ENCODE measurements at regions not wholly inside any gene's neighbourhood (a gene's known extent, or its start where the extent isn't known, plus 50 kb on each side); places are given as distances from the start of the nearest gene placed in this dataset.

DNA sequence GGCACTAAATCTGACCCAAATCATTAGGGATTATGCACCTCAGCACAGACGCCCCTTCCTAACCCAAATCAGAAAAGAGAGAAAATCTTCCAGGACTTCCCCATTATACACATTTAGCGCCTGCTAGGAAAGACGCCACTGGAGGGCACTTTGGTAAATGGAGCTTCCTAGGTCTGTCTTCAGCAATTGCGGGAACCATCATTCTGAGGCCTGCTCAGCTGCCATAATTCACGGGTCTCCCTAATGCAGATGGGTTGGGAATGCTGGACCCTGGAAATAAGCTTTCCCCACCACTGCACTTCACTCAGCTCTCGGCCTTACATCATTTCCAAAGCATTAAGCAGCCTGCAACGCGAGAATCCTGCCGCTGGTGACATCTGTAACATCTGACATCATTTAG is 86.2 kb upstream of the OPCML start:
- BruUV-seq (replicated peaks): no TSS peak
- WGBS (ENCODE audit: low lambda C conversion rate): 3% methylated on average over 9 of the region's 9 CpGs
- Histone ChIP-seq H4K20me1 (ENCODE audit: insufficient read depth, low read length) (no peaks in the 10 kb centered on the region), H3K9ac (ENCODE audit: insufficient read depth, low read depth, low read length) (no peak overlapping the region), H3K4me1 (ENCODE audit: insufficient read depth, low read length) (no peaks in the 10 kb centered on the region), H3K4me3 (replicated peaks in 1 of 3; ENCODE audit: insufficient read depth in 1 of 3, low read depth in 2 of 3, low read length in 3 of 3) (no peak overlapping the region), H3K36me3 (replicated peaks in 1 of 2; ENCODE audit: control insufficient read depth in 1 of 2, insufficient read depth in 2 of 2, low read length in 2 of 2) (no peaks in the 10 kb centered on the region), H3K9me3 (ENCODE audit: low read length) (no peaks in the 10 kb centered on the region), H3K4me2 (ENCODE audit: low read depth, low read length) (no peak overlapping the region), H3K27me3 (ENCODE audit: control insufficient read depth in 1 of 2, insufficient read depth in 2 of 2, low read length in 2 of 2) (0 out of 5 replicates have a peak, but pooled peaks cover 0 to 1% of the 10 kb centered on the region in 2 experiments), H2AFZ (ENCODE audit: low read length) (no peak overlapping the region), H3K27ac (ENCODE audit: extremely low read length, insufficient read depth, low read length) (no peak overlapping the region), H3K79me2 (ENCODE audit: insufficient read depth, low read length) (no peaks in the 10 kb centered on the region)
- TF ChIP-seq FOSL1 (CRISPR knock-in tag; IDR thresholded peaks at IDR 0.05; ENCODE audit: borderline replicate concordance) (no peak), ZNF777 (CRISPR knock-in tag; IDR thresholded peaks at IDR 0.05) (no peak), KDM5B (CRISPR knock-in tag; IDR thresholded peaks at IDR 0.05; ENCODE audit: borderline replicate concordance) (no peak), ZNF335 (CRISPR knock-in tag; IDR thresholded peaks at IDR 0.05) (no peak), ZNF878 (CRISPR knock-in tag; IDR thresholded peaks at IDR 0.05) (no peak), SMAD3 (CRISPR knock-in tag; IDR thresholded peaks at IDR 0.05) (no peak), ZNF816 (CRISPR knock-in tag; IDR thresholded peaks at IDR 0.05; ENCODE audit: borderline replicate concordance) (no peak), RBFOX2 (IDR thresholded peaks at IDR 0.05; ENCODE audit: low read depth, low read length) (no peak), ZNF441 (CRISPR knock-in tag; IDR thresholded peaks at IDR 0.05; ENCODE audit: borderline replicate concordance) (no peak), ZNF253 (CRISPR knock-in tag; IDR thresholded peaks at IDR 0.05; ENCODE audit: borderline replicate concordance) (no peak), ZBTB3 (CRISPR knock-in tag; IDR thresholded peaks at IDR 0.05; ENCODE audit: borderline replicate concordance, low read depth) (no peak), RBM39 (IDR thresholded peaks at IDR 0.05; ENCODE audit: low read depth, low read length, poor library complexity, severe bottlenecking) (no peak), MED1 (CRISPR knock-in tag; IDR thresholded peaks at IDR 0.05) (no peak), LCORL (IDR thresholded peaks at IDR 0.05) (no peak), LCORL (CRISPR knock-in tag; IDR thresholded peaks at IDR 0.05) (no peak), GTF3A (CRISPR knock-in tag; conservative IDR thresholded peaks at IDR 0.05) (no peak), SP4 (CRISPR knock-in tag; IDR thresholded peaks at IDR 0.05) (no peak), CBX5 (CRISPR knock-in tag; IDR thresholded peaks at IDR 0.05; ENCODE audit: borderline replicate concordance) (no peak)
- TF ChIP-seq, protein P1, sequence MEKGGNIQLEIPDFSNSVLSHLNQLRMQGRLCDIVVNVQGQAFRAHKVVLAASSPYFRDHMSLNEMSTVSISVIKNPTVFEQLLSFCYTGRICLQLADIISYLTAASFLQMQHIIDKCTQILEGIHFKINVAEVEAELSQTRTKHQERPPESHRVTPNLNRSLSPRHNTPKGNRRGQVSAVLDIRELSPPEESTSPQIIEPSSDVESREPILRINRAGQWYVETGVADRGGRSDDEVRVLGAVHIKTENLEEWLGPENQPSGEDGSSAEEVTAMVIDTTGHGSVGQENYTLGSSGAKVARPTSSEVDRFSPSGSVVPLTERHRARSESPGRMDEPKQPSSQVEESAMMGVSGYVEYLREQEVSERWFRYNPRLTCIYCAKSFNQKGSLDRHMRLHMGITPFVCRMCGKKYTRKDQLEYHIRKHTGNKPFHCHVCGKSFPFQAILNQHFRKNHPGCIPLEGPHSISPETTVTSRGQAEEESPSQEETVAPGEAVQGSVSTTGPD (CRISPR knock-in tag; IDR thresholded peaks at IDR 0.05): no peak
- TF ChIP-seq, protein P2, sequence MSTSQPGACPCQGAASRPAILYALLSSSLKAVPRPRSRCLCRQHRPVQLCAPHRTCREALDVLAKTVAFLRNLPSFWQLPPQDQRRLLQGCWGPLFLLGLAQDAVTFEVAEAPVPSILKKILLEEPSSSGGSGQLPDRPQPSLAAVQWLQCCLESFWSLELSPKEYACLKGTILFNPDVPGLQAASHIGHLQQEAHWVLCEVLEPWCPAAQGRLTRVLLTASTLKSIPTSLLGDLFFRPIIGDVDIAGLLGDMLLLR (CRISPR knock-in tag; IDR thresholded peaks at IDR 0.05): no peak
- TF ChIP-seq, protein P3, sequence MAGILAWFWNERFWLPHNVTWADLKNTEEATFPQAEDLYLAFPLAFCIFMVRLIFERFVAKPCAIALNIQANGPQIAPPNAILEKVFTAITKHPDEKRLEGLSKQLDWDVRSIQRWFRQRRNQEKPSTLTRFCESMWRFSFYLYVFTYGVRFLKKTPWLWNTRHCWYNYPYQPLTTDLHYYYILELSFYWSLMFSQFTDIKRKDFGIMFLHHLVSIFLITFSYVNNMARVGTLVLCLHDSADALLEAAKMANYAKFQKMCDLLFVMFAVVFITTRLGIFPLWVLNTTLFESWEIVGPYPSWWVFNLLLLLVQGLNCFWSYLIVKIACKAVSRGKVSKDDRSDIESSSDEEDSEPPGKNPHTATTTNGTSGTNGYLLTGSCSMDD (CRISPR knock-in tag; IDR thresholded peaks at IDR 0.05): no peak
- no peak for DNase-seq (ENCODE audit: low spot score)
- intact Hi-C loops (cut with micrococcal nuclease; ENCODE audit: unreplicated experiment): no loop called here
- ChIA-PET CTCF (ENCODE audit: low intra/inter-chr PET ratio, low total read pairs) (no interaction called here), POLR2A (no interaction called here)
- no peak for FAIRE-seq
- in situ Hi-C loops (cut with HindIII; ENCODE audit: extremely low pct_ligation_motif_present, low pct_unique_long_range_greater_than_20kb): no loop called here
- ATAC-seq: no peak
